Mucosa of descending colon (tissue), 3 donors: ENCODE measurements at regions not wholly inside any gene's neighbourhood (a gene's known extent, or its start where the extent isn't known, plus 50 kb on each side); places are given as distances from the start of the nearest gene placed in this dataset.

Experiments
- ATAC-seq: fragments of 200-7000 bp; cut with Tn5 transposase; one replicate; pipeline ENCODE4 v1.9.1; 2020; ENCODE audit warnings: mild to moderate bottlenecking, moderate library complexity
- DNase-seq, 3 donors: peaks; one replicate each; pipeline ENCODE4 v3.0.0-alpha.2; 2020
- H3K36me3 ChIP-seq: fragments of 200-600 bp; one replicate; pipeline ENCODE4 v1.8.0; 2021; ENCODE audit warnings: low read depth, mild to moderate bottlenecking
- H3K4me1 ChIP-seq: fragments of 200-600 bp; one replicate; pipeline ENCODE4 v1.8.0; 2021; ENCODE audit warnings: low read depth, mild to moderate bottlenecking
- H3K4me3 ChIP-seq: fragments of 200-600 bp; one replicate; pipeline ENCODE4 v1.8.0; 2021; ENCODE audit warnings: mild to moderate bottlenecking
- H3K9me3 ChIP-seq: fragments of 200-600 bp; one replicate; pipeline ENCODE4 v1.8.0; 2021; ENCODE audit warnings: mild to moderate bottlenecking
- intact Hi-C, 2 donors: fragments of 100-400 bp; cut with DNase I in 1 of 2; cut with micrococcal nuclease in 1 of 2; formaldehyde crosslinking; loops; one replicate each; pipeline versions ENCODE4 v1.11.0 to v1.11.1; 2022; cut with DNase I, micrococcal nuclease
- TF ChIP-seq, protein P1 (sequence below): fragments of 200-600 bp; IDR thresholded peaks from one replicate; pipeline ENCODE4 v1.8.0; 2022; ENCODE audit warnings: antibody characterized with exemption, mild to moderate bottlenecking
- donor health status: DM: no; HTN: no; CAD: no; lungs with moderate emphysema.
- donor health status: DM: no; HTN: no; CAD: no.
- donor health status: DM: no; HTN: yes; CAD: no.

DNA sequence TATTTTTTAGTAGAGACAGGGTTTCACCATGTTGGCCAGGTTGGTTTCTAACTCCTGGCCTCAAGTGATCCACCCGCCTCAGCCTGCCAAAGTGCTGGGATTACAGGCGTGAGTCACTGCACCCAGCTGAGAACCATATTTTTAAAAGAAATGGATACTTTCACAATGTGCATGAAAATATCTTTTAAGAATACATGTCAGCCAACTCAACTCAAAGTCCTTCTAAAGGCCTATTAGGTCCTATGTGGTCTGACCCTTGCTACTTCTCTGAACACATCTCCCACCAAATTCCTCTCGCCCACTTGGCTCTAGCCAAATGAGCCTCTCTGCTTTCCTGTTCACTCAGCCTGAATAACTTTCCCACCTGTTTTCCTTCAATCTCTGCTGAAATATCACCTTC, 119.6 kb downstream of the MTX2 start:
- ATAC-seq, result no peak
- Histone ChIP-seq H3K4me1 (no peaks in the 10 kb centered on the region), H3K36me3 (no peaks in the 10 kb centered on the region), H3K4me3 (no peak overlapping the region), H3K9me3 (no peaks in the 10 kb centered on the region)
- TF ChIP-seq, protein P1, sequence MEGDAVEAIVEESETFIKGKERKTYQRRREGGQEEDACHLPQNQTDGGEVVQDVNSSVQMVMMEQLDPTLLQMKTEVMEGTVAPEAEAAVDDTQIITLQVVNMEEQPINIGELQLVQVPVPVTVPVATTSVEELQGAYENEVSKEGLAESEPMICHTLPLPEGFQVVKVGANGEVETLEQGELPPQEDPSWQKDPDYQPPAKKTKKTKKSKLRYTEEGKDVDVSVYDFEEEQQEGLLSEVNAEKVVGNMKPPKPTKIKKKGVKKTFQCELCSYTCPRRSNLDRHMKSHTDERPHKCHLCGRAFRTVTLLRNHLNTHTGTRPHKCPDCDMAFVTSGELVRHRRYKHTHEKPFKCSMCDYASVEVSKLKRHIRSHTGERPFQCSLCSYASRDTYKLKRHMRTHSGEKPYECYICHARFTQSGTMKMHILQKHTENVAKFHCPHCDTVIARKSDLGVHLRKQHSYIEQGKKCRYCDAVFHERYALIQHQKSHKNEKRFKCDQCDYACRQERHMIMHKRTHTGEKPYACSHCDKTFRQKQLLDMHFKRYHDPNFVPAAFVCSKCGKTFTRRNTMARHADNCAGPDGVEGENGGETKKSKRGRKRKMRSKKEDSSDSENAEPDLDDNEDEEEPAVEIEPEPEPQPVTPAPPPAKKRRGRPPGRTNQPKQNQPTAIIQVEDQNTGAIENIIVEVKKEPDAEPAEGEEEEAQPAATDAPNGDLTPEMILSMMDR, result no peak
- DNase-seq, result no peak
- intact Hi-C loops, result no loop called here

DNA sequence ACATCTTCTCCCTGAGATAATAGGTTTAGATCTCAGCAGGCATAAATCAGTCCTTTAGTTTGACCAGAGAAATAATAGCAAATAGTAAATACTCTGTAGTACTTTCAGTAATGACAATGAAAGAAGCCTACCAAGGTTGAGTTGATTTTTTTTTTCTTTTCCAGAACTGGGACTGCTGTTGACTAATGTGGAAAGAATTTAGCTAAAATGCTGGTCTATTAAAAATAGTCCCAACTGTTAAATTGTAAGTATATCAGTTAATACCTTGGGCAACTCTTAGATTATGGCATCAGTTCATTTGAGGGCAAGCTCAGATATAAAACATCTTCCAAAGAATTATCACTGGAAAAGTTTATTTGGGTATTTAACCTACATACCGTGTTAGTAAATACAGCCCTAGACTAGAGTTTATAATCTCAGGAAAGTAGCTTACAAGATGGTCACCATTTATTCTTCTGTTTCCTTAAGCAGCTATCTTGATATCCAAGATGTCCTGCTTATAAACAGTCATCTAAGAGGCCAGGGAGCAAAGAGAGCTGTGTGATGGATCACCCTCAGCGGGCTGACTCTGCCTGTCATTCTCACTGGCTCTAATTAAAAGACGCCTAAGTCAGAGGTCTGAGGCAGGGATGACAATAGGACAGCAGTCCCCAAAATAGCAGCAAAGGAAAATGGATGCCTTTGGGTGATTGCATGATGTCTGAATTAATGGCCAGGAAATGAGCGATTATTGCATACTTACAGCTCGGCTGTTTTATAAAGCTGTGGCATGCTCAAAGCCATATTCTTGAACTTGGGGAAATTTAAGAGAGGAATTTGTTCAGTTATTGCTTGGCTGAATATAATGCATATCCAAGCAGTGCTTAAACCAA, 121.3 kb downstream of the MTX2 start:
- DNase-seq (no peak), ATAC-seq (no peak)
- Histone ChIP-seq H3K36me3 (no peaks in the 10 kb centered on the region), H3K4me3 (no peak overlapping the region), H3K9me3 (no peaks in the 10 kb centered on the region), H3K4me1 (no peaks in the 10 kb centered on the region)
- intact Hi-C loops, result no loop called here
- TF ChIP-seq, protein P1, result no peak

DNA sequence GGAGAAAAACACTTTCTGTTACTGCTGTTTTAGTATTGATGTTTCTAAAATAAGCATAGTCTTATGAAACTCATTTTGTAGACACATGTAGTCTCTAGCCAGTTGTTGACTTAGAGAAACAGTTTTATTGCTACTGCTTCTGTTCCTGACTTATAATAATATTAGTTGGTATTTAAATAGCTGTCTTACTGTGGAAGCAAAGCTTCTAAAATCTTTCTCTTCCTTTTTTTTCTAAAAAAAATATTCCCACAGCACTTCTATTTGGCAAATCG, 121.8 kb downstream of the MTX2 start:
- H3K4me1 ChIP-seq, result no peaks in the 10 kb centered on the region
- DNase-seq, result no peak
- no peaks in the 10 kb centered on the region for H3K9me3 ChIP-seq
- no peak overlapping the region for H3K4me3 ChIP-seq
- ATAC-seq, result no peak
- no peaks in the 10 kb centered on the region for H3K36me3 ChIP-seq
- intact Hi-C loops, result no loop called here
- TF ChIP-seq, protein P1, result no peak

DNA sequence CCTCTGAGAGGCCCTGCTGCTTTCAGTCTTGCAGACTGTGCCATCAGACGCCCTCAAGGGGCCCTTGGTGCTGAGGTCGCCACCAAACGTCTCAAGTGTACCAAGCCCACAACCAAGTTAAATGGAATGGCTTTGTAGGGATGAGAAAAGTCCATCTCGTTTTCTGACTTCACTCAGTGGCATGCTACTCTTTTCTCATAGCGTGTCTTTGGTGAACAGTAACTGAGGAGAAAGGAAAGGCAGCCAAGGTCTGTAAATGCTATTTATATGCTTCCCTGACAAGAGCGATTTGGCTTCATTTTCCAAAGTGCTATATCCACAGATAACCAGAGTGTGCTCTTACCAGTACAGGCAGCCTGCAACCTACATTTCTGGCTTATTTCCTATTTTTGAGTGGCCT, 123.0 kb downstream of the MTX2 start:
- ATAC-seq (no peak), DNase-seq (no peak)
- H3K9me3 ChIP-seq, result no peaks in the 10 kb centered on the region
- intact Hi-C loops, result no loop called here
- no peaks in the 10 kb centered on the region for H3K4me1 ChIP-seq
- H3K36me3 ChIP-seq, result no peaks in the 10 kb centered on the region
- TF ChIP-seq, protein P1, result no peak
- H3K4me3 ChIP-seq, result no peak overlapping the region

DNA sequence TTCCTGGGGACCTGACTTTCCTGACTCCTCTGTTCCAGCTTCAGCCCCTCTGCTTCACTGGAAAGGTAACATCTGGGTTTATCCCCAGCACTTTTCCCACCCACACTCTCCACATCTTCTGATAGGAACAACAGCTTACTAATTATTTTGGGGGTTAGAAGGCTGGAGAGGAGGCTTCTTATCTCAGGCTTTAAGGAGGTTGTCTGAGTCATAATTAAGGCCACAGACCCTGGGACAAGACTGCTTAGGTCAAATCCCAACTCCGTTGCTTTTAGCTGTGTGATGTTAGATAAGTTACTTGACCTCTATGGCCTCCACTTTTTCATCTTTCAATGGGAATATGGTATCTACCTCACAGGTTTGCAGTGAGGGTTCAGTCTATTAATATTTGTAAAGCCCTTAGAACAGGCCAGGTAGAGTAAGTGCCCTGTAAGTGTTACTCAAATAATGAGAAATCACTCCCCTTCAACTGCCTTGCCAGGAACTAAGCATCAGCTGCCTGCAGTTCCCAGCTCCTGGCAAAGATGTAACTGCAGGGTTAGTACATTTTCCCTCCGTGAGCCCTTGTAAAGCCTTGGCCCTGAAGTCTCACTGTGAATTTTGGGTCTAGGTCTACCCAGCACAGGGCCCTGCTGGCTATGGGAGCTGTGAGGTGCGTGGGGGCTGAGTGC, 123.6 kb downstream of the MTX2 start:
- ATAC-seq (no peak), DNase-seq (no peak)
- H3K9me3 ChIP-seq, result no peaks in the 10 kb centered on the region
- no peaks in the 10 kb centered on the region for H3K4me1 ChIP-seq
- TF ChIP-seq, protein P1, result no peak
- intact Hi-C loops, result no loop called here
- no peaks in the 10 kb centered on the region for H3K36me3 ChIP-seq
- H3K4me3 ChIP-seq, result no peak overlapping the region
